NOMO-1 treated with DMSO at 0.1 percent for 48 hours (cell line): ENCODE measurements at regions not wholly inside any gene's neighbourhood (a gene's known extent, or its start where the extent isn't known, plus 50 kb on each side); places are given as distances from the start of the nearest gene placed in this dataset.
"Not testable (repeated sequence)": the region's sequence is repeated elsewhere in the genome, so short reads cannot be mapped to it uniquely, and the experiment has no call there.

Experiments
- DNase-seq: peaks from one replicate; lab custom pipeline; 2025; ENCODE audit not compliant: unreplicated experiment; lab: John Stamatoyannopoulos, UW

DNA sequence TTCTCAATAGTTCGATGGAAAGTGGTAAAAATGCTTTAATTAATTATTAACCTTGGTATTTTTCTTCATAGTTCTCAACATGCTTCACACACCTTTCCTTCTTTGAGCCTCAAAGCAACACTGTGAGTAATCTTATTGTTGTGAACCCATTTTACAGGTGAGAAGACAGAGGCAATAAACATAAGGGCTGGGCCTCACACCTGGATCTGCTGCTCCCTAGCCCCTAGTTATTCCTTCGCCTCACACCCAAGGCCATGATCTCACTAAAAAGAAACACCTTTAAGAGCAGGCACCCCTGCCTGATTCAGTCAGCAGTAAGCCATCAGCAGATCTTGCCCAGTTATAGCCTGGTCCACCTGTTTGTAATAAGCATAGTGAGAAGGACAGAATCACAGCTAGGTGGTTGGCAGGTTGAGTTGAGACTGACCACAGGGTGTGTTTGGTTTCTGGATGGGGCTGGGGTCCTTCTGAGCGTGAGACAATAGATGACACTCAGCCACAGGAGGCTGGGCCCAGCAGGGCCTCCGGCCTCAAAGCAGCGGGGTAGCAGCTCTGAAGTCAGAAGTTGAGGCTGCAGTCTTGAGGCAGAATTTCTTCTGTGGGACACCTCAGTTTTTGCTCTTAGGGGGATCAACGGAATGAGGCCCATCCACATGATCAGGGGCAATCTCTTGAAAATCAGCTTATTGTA is 203.9 kb downstream of the RHOU start:
- no peak for DNase-seq

DNA sequence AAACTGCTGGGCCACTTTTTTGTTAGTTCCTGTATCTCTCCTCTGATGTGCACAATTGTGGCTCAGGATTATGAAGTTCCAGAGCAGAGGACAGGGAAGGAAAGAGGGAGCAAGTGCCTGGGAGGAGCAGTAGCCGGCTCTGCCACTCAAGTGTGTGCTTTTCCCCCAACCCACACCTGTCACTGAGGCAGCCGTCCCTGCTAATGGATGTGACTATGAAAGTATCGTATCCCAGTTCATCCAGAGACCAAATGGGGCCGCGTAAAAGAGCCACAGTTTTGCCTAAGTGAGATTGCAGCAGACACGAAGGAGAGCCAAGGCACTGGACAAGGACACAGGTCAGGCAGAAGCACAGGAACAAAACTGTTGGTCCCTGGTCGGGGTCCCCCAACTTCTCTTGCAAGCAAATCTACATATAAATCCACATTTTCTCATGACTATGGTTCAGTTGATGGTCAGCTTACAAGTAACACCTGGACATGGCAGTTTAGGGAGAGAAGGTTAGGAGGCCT is 204.7 kb downstream of the RHOU start:
- no peak for DNase-seq

DNA sequence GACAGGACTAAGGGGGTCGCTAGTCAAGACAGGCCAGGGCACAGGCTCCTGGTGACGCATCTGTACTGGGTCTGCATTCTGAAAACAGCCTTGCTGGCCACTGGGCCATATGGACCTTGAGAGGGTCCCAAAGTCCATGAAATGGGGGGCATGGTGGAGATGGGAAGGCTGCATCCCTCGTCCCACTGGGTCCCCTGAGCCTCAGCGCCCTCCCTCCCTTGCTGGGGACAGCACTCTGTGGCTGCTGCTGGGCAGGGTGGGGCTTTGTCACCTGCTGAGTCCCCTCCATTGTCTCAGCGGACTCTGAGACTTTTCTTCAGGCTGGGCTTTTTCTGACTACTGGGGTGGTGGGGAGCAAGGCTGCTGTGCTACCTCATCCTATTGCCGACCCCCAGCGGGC is 205.2 kb downstream of the RHOU start:
- no peak for DNase-seq

DNA sequence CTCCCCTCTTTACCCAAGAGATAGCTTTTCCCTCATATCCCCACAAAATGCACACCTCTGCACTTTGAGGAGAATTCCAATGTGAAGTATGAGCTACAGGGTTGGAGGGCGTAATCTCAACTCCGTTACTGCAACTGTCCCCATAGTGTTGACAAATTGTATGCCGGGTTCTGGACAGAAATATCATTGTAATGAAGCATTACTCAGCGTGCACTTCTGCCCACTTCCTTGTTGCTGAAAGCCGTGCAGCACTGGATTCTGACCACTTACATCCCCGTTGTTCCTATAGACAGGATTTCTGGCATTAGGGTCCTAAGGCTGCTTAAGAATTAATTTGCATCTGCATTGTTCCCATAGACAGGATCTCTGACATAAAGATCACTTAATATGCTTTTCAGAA is 205.6 kb downstream of the RHOU start:
- peak; percentile 69 for DNase-seq

GRCh38 chr1:228941666-228942065 is 206.4 kb downstream of the RHOU start:
- DNase-seq = peak; percentile 66

DNA sequence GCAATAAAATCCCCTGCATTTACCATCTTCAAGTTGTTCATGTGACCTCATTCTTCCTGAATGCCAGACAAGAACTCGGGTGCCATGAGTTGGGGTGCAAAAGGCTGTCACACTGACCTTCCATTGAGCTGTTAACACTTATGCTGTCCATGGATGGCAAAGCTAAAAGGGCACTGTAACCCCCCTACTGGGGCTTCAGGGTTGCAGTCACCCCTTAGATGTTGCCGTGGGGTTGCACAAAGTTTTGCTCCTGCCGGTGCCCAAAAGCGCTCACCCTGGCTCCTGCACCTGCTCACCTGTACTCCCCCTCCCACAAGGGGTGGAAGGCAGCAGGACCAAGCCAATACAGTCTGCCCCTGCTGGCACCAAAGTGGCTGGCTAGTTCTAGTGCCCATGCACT is 208.2 kb downstream of the RHOU start:
- DNase-seq = no peak

- DNase-seq = no peak
Measured at GRCh38 chr1:228944296-228944695, 209.0 kb downstream of the RHOU start.

DNA sequence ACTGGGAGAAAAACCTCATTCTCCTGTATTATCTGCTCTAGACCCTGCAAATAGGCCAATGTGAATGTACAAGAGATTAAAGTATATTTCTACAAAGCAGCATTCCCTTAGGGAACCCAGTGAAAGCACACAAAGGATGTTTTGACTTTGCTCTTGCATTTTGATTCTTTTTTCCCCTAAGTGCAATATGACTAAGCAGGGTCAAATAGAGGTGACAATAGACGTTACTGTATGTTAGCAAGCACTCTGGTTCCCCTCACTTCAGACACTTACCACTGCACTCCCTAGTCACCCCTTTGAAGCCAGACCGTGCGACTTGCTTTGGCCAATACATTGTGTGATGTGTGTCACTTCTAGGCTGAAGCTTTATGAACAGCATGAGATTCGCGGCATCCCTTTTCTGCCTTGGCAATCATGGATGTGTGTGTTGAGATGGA is 209.7 kb downstream of the RHOU start:
- peak; percentile 29 for DNase-seq

DNA sequence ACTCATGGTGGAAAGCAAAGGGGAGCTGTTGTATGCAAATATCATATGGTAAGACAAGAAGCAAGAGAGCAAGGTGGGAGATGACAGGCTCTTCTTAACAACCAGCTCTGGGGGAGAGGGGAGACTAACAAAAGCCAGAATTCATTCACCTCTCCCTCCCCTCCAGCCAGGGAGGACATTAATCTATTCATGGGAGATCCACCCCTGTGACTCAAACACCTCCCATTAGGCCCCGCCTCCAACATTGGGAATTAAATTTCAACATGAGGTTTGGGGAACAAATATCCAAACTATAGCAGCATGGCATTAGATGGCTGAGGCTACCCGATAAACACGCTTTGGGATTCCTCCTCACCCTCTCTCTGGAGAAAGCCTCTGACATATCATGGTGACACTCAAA is 210.6 kb downstream of the RHOU start:
- no peak for DNase-seq

GRCh38 chr1:228949617-228950016 is 214.3 kb downstream of the RHOU start:
- not testable (repeated sequence) for DNase-seq

DNA sequence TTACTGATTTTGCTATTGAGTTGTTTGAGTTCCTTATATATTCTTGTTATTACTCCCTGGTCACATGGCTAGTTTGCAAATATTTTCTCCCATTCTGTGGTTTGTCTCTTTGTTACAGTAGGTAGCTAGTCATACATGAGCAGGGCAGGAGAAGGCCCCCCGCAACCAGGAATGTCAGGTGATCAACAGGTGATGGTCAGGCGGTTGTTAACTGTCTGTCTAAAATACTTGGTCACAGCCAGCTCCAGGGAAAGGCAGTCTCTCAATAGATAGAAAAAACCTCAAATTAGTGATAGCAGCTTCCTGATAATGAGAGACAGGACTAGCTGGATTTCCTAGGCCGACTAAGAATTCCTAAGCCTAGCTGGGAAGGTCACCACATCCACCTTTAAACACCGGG is 217.9 kb downstream of the RHOU start:
- no peak for DNase-seq

DNA sequence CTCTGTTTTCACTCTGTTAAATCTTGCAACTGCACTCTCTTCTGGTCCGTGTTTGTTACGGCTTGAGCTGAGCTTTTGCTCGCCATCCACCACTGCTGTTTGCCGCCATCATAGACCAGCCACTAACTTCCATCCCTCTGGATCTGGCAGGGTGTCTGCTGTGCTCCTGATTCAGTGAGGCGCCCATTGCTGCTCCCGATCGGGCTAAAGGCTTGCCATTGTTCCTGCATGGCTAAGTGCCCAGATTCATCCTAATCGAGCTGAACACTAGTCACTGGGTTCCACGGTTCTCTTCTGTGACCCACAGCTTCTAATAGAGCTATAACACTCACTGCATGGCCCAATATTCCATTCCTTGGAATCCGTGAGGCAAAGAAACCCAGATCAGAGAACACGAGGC is 218.5 kb downstream of the RHOU start:
- DNase-seq = not testable (repeated sequence)

DNA sequence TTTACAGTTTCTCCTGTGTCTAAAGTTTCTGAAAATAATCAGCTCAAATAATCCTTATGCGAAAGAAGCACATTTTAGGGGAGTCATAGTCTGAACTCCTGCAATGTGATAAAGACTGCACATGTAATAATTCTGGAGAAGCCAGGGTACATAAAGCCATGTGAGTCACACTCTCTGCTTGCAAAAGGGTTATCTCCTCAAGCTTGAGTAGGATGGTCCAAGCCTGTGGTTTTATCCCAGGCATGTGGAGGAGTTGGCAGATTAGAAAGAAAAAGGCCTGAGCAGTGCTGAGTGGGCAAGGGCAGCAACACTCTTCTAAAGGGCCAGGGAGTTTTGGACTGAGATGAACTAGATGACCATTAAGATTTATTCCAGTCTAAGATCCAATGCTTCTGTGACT is 220.4 kb downstream of the RHOU start:
- DNase-seq = no peak

- DNase-seq = no peak
Measured at GRCh38 chr1:228956864-228957263, 221.6 kb downstream of the RHOU start.

DNA sequence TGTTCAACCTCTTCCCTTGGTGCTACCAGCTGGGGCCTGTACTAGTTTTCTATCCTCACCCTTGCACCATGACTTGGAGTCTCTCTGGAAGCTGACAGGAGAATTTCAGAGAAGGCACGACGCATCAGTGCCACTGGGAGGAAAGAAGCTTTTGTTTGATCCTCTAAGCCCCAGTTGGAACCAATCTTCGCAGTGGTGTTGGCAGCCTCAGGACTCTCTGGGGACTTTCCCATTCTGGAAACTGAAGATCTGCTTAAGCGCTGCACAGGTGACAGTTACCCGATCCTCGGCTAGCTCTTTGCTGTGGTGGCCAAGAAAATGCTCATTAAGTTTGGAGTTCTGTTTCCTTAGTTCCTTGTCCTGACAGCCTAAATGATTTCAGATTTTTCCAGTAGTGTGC is 222.3 kb downstream of the RHOU start:
- DNase-seq = no peak

DNA sequence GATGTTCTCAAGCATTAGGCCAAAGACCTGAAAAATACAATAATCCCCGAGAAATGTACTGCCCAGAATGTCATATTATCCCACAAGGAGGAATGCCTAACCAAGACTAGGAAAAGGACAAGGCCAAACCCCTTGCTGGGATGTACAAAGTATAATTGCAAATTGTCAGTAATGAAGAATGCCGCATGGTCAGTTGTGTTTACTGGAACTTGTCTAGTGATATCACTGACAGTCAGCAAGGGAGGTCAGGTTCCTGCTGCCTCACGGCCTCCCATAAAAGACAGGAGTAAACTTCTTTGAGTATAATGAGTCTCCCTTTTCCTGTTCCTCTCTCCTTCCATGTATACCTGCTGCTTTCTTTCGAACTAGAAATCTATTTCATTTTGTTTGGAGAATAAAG is 222.8 kb downstream of the RHOU start:
- no peak for DNase-seq

GRCh38 chr1:228958741-228959140 is 223.5 kb downstream of the RHOU start:
- no peak for DNase-seq

GRCh38 chr1:228960705-228961104 is 225.4 kb downstream of the RHOU start:
- no peak for DNase-seq

DNA sequence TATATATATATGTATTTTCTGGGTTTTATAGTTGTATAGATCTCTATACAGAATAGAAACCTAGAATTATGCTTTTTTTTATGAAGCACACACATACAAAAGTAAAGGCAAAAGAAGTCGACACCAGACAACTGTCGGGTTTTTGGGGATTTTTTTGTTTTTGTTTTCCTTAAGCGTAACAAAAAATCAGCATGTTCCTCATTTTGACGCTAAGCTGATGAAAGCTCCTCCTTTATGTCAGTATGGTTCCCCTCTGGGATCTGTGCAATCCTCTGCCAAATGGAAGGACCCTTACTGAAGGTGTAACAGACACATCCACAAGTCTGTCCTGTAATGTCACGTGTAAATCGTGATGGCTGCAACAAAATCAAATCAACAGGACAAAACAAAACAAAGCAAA is 226.2 kb downstream of the RHOU start:
- DNase-seq = no peak

DNA sequence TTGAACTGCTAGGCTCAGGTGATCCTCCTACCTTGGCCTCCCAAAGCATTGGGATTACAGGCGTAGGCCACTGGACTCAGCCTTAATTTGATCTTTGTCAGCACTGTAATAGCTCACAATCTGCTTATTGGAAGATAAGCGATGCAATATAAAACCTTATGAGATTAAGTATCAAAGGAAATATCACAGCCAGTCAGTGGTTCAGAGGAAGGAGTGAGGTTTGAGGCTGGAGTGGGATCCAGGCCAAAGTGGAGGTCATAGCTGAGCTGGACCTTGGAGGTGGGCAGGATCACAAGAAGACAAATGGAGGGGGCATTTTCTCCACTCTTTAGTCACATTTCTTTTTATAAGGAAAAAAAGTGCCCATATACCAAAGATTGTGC is 228.5 kb downstream of the RHOU start:
- DNase-seq = no peak

GRCh38 chr1:228964178-228965089 is 229.2 kb downstream of the RHOU start:
- DNase-seq = no peak

- DNase-seq = no peak
Measured at GRCh38 chr1:228968891-228969606, 233.8 kb downstream of the RHOU start.
